ENCODE measurements at regions not wholly inside any gene's neighbourhood (a gene's known extent, or its start where the extent isn't known, plus 50 kb on each side); places are given as distances from the start of the nearest gene placed in this dataset.

GRCh38 chrX:38989076-38989475 is 187.8 kb downstream of the MID1IP1 start:
- TF ChIP-seq CTCF (conservative IDR thresholded peaks at IDR 0.05): no peak
- no peak overlapping the region for H3K27ac ChIP-seq

- H3K27ac ChIP-seq: no peak overlapping the region
- TF ChIP-seq CTCF (conservative IDR thresholded peaks at IDR 0.05): no peak
Observed at GRCh38 chrX:38991656-38992440, 190.6 kb downstream of the MID1IP1 start.

- no peak for TF ChIP-seq CTCF (conservative IDR thresholded peaks at IDR 0.05)
- H3K27ac ChIP-seq: no peak overlapping the region
Observed at GRCh38 chrX:38992441-38993096, 191.3 kb downstream of the MID1IP1 start.

- TF ChIP-seq CTCF (conservative IDR thresholded peaks at IDR 0.05): no peak
Observed at GRCh38 chrX:38993500-38993899, 192.2 kb downstream of the MID1IP1 start.

GRCh38 chrX:38999099-38999498 is 197.8 kb downstream of the MID1IP1 start:
- no peak for TF ChIP-seq CTCF (conservative IDR thresholded peaks at IDR 0.05)
- no peak overlapping the region for H3K27ac ChIP-seq

More at GRCh38 chrX:38993500-38993899, 192.2 kb downstream of the MID1IP1 start:
- H3K27ac ChIP-seq: no peak overlapping the region

- no peak overlapping the region for H3K27ac ChIP-seq
- no peak for TF ChIP-seq CTCF (conservative IDR thresholded peaks at IDR 0.05)
Observed at GRCh38 chrX:38999967-39000745, 198.9 kb downstream of the MID1IP1 start.

- no peak overlapping the region for H3K27ac ChIP-seq
- TF ChIP-seq CTCF (conservative IDR thresholded peaks at IDR 0.05): no peak
Observed at GRCh38 chrX:39000802-39001201, 199.5 kb downstream of the MID1IP1 start.

Measured in VCaP (cell line).